Endothelial cell of umbilical vein (primary cell): ENCODE measurements at regions not wholly inside any gene's neighbourhood (a gene's known extent, or its start where the extent isn't known, plus 50 kb on each side); places are given as distances from the start of the nearest gene placed in this dataset.

ENCODE experiments used
- BruUV-seq: library from RNA; stranded (reverse); fragments of 400-500 nt; replicated peaks from 2 replicates; lab custom pipeline; 2021; lab: Mats Ljungman, UMichigan
- CTCF ChIA-PET: fragments of 300-600, 350-600 bp; sonication (Branson Sonifier 250); formaldehyde crosslinking; loops from one replicate; lab custom pipeline; 2021; ENCODE audit warnings: antibody characterized with exemption, inconsistent platforms; lab: Charles Lee
- POLR2A ChIA-PET: fragments of 300-600, 350-600 bp; sonication (Branson Sonifier 250); formaldehyde crosslinking; loops from one replicate; lab custom pipeline; 2021; ENCODE audit warnings: antibody characterized with exemption, inconsistent platforms; lab: Charles Lee
- DNase-seq: peaks from one replicate; pipeline ENCODE4 v3.0.0-alpha.2; 2011; ENCODE audit warnings: low read depth, low spot score
- FAIRE-seq: peaks from 2 replicates; lab custom pipeline; 2011; peaks lifted over from hg19 to GRCh38; lab: Jason Lieb, UNC
- H2AFZ ChIP-seq: 2 replicates; pipeline ENCODE4 v1.6.0; 2012; ENCODE audit warnings: low read depth, low read length, control low read depth, inconsistent platforms
- H3K27ac ChIP-seq: 2 replicates; pipeline ENCODE4 v1.5.1; 2011; ENCODE audit warnings: low read depth, mild to moderate bottlenecking, control low read depth, low read length, moderate library complexity; ENCODE audit not compliant: insufficient read depth
- H3K27me3 ChIP-seq, 2 experiments: 2 replicates each; pipeline versions ENCODE4 v1.6.0 to v1.6.1; 2011; ENCODE audit warnings: low read length in 2 of 2, mixed read lengths in 1 of 2; ENCODE audit not compliant: control insufficient read depth in 2 of 2, insufficient read depth in 2 of 2
- H3K36me3 ChIP-seq, 2 experiments: 2 replicates in 1 of 2; 3 replicates in 1 of 2; pipeline ENCODE4 v1.5.1; 2011; ENCODE audit warnings: low read length in 2 of 2, mild to moderate bottlenecking in 1 of 2, moderate library complexity in 1 of 2; ENCODE audit not compliant: control insufficient read depth in 2 of 2, insufficient read depth in 2 of 2; ENCODE audit errors: extremely low read depth in 1 of 2
- H3K4me1 ChIP-seq: 3 replicates; pipeline ENCODE4 v1.5.1; 2011; ENCODE audit warnings: mild to moderate bottlenecking, low read length; ENCODE audit not compliant: control insufficient read depth, insufficient read depth; ENCODE audit errors: extremely low read depth
- H3K4me2 ChIP-seq: 2 replicates; pipeline ENCODE4 v1.6.1; 2011; ENCODE audit warnings: low read length, control low read depth, mixed read lengths; ENCODE audit not compliant: insufficient read depth
- H3K4me3 ChIP-seq, 3 experiments: fragments of 200-600 bp in 1 of 3; sonication (generic), shearing (Covaris generic) in 1 of 3; replicated peaks in 1 of 3; 2 replicates each; pipeline ENCODE4 v1.5.1; 2011 to 2016; ENCODE audit warnings: control low read depth in 3 of 3, low read length in 3 of 3, mild to moderate bottlenecking in 2 of 3, inconsistent platforms in 1 of 3, low read depth in 1 of 3, moderate library complexity in 1 of 3; ENCODE audit not compliant: insufficient read depth in 1 of 3
- H3K79me2 ChIP-seq: 2 replicates; pipeline ENCODE4 v1.6.0; 2012; ENCODE audit warnings: low read length, inconsistent platforms; ENCODE audit not compliant: control insufficient read depth, insufficient read depth
- H3K9ac ChIP-seq: replicated peaks from 2 replicates; pipeline ENCODE3; 2011; ENCODE audit warnings: low read length, control low read depth; ENCODE audit not compliant: insufficient read depth; ENCODE audit errors: extremely low read depth
- H3K9me1 ChIP-seq: replicated peaks from 3 replicates; pipeline ENCODE4 v1.6.0; 2011; ENCODE audit warnings: mild to moderate bottlenecking, low read length; ENCODE audit not compliant: control insufficient read depth, insufficient read depth; ENCODE audit errors: extremely low read depth
- H3K9me3 ChIP-seq: replicated peaks from 2 replicates; pipeline ENCODE4 v1.5.1; 2012; ENCODE audit warnings: low read length, inconsistent platforms; ENCODE audit not compliant: control insufficient read depth, insufficient read depth
- H4K20me1 ChIP-seq: replicated peaks from 2 replicates; pipeline ENCODE3; 2011; ENCODE audit warnings: mild to moderate bottlenecking, low read length; ENCODE audit not compliant: control insufficient read depth, insufficient read depth; ENCODE audit errors: extremely low read depth
- EZH2 ChIP-seq: IDR thresholded peaks from 2 replicates; pipeline ENCODE4 v1.6.1; 2012; ENCODE audit warnings: borderline replicate concordance, low read depth, mild to moderate bottlenecking, moderate library complexity, low read length, inconsistent platforms; ENCODE audit not compliant: severe bottlenecking
- FOS ChIP-seq: IDR thresholded peaks from 2 replicates; pipeline ENCODE4 v1.6.1; 2011; ENCODE audit warnings: mild to moderate bottlenecking, low read length, moderate library complexity, borderline replicate concordance; ENCODE audit not compliant: insufficient read depth
- GATA2 ChIP-seq: IDR thresholded peaks from 2 replicates; pipeline ENCODE4 v1.7.0; 2011; ENCODE audit warnings: low read depth, mild to moderate bottlenecking, moderate library complexity, mixed read lengths, low read length; ENCODE audit not compliant: insufficient read length, insufficient read depth
- JUN ChIP-seq: IDR thresholded peaks from 2 replicates; pipeline ENCODE4 v1.6.1; 2011; ENCODE audit warnings: borderline replicate concordance, low read depth; ENCODE audit not compliant: insufficient read length, insufficient read depth
- MYC ChIP-seq: IDR thresholded peaks from one replicate; pipeline ENCODE4 v1.6.1; 2011; ENCODE audit warnings: mild to moderate bottlenecking, low read depth, low read length
- POLR2A ChIP-seq: IDR thresholded peaks from 2 replicates; pipeline ENCODE4 v1.6.1; 2012; ENCODE audit warnings: low read depth, mild to moderate bottlenecking, control low read depth, low read length
- POLR2AphosphoS5 ChIP-seq: IDR thresholded peaks from 2 replicates; pipeline ENCODE4 v1.6.1; 2012; ENCODE audit warnings: low read depth, mild to moderate bottlenecking, control low read depth, low read length, moderate library complexity; ENCODE audit not compliant: insufficient read depth
- dilution Hi-C: fragments of 300-500 bp; cut with MboI; formaldehyde crosslinking; loops from one replicate; pipeline ENCODE4 v1.15.0; 2019; ENCODE audit warnings: low sequenced_read_pairs; ENCODE audit not compliant: extremely low pct_ligation_motif_present
- intact Hi-C: fragments of 100-400 bp; cut with micrococcal nuclease; formaldehyde crosslinking; loops from one replicate; pipeline ENCODE4 v1.10.0; 2022
- TF ChIP-seq, protein P1 (sequence below), 2 donors: IDR thresholded peaks; 1 replicate in 1 of 2; 2 replicates in 1 of 2; pipeline ENCODE4 v1.5.1; 2011; ENCODE audit warnings: low read length in 2 of 2, mild to moderate bottlenecking in 2 of 2, moderate library complexity in 2 of 2, control low read depth in 1 of 2, inconsistent platforms in 1 of 2, low read depth in 1 of 2; ENCODE audit not compliant: insufficient read depth in 1 of 2; ENCODE audit errors: extremely low read depth in 1 of 2
- TF ChIP-seq, protein P2 (sequence below): IDR thresholded peaks from 2 replicates; pipeline ENCODE4 v1.6.1; 2011; ENCODE audit not compliant: insufficient read depth, insufficient read length

DNA sequence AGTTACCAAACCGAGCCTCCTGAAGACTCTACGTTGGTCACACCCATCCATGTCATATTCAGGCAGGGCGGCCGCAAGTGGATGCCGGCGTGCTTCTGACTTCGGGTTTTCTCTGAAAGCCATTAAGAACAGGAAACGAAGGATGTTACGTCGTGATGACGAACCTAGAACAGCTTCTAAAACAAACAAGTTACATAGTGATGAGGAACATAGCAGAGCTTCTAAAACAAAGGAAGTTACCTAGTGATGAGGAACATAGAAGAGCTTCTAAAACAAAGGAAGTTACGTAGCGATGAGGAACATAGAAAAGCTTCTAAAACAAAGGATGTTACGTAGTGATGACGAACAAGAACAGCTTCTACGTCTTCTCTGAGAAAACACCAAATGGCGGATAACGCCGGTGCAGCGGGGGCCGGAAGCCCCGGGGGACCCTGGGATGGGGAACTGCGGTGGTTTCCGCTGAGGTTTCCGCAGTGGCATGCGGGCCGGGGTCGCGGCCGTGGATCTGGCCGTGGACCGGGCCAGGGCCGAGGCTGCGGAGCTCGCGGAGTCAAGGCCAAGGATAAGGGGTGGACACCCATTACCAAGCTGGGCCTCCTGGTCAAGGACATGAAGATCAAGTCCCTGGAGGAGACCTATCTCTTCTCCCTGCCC is 141.1 kb downstream of the SOCS6 start:
- DNase-seq, result no peak
- dilution Hi-C loops, result no loop called here

More for the DNA sequence above, 141.1 kb downstream of the SOCS6 start:
- H3K4me2 ChIP-seq, result no peak overlapping the region
- H3K9me1 ChIP-seq, result no peaks in the 10 kb centered on the region
- no peaks in the 10 kb centered on the region for H3K79me2 ChIP-seq
- H3K9me3 ChIP-seq, result no peaks in the 10 kb centered on the region
- no peaks in the 10 kb centered on the region for H3K36me3 ChIP-seq
- no peak overlapping the region for H3K9ac ChIP-seq
- H3K4me3 ChIP-seq, result no peak overlapping the region
- BruUV-seq, result no TSS peak
- no peak overlapping the region for H3K27ac ChIP-seq
- H4K20me1 ChIP-seq, result no peaks in the 10 kb centered on the region
- TF ChIP-seq, protein P1, sequence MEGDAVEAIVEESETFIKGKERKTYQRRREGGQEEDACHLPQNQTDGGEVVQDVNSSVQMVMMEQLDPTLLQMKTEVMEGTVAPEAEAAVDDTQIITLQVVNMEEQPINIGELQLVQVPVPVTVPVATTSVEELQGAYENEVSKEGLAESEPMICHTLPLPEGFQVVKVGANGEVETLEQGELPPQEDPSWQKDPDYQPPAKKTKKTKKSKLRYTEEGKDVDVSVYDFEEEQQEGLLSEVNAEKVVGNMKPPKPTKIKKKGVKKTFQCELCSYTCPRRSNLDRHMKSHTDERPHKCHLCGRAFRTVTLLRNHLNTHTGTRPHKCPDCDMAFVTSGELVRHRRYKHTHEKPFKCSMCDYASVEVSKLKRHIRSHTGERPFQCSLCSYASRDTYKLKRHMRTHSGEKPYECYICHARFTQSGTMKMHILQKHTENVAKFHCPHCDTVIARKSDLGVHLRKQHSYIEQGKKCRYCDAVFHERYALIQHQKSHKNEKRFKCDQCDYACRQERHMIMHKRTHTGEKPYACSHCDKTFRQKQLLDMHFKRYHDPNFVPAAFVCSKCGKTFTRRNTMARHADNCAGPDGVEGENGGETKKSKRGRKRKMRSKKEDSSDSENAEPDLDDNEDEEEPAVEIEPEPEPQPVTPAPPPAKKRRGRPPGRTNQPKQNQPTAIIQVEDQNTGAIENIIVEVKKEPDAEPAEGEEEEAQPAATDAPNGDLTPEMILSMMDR (IDR thresholded peaks at IDR 0.05; ENCODE audit: extremely low read depth in 1 of 2, insufficient read depth in 1 of 2, low read depth in 1 of 2, low read length in 2 of 2), result no peak
- TF ChIP-seq EZH2 (no peak), MYC (no peak), POLR2AphosphoS5 (no peak), JUN (no peak), GATA2 (no peak), POLR2A (no peak), FOS (no peak)
- TF ChIP-seq, protein P2, sequence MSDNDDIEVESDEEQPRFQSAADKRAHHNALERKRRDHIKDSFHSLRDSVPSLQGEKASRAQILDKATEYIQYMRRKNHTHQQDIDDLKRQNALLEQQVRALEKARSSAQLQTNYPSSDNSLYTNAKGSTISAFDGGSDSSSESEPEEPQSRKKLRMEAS, result no peak
- intact Hi-C loops, result no loop called here
- no peak for FAIRE-seq
- H3K27me3 ChIP-seq, result no peaks in the 10 kb centered on the region
- ChIA-PET CTCF (interaction anchor here (1.1 to 8.0 kb wide), 3 partner anchors 26 to 239 kb away, joined by 3 to 304 read pairs (median 3); no protein-coding TSS in a partner anchor), POLR2A (no interaction called here)
- H3K4me1 ChIP-seq, result no peaks in the 10 kb centered on the region
- H2AFZ ChIP-seq, result no peak overlapping the region
